Ammon's horn (tissue), 1 donor: ENCODE measurements at regions not wholly inside any gene's neighbourhood (a gene's known extent, or its start where the extent isn't known, plus 50 kb on each side); places are given as distances from the start of the nearest gene placed in this dataset.
"Not testable (repeated sequence)": the region's sequence is repeated elsewhere in the genome, so short reads cannot be mapped to it uniquely, and the experiment has no call there.

Experiments
- DNase-seq: peaks from one replicate; pipeline ENCODE4 v3.0.0-alpha.2; 2016; ENCODE audit warnings: low spot score

DNA sequence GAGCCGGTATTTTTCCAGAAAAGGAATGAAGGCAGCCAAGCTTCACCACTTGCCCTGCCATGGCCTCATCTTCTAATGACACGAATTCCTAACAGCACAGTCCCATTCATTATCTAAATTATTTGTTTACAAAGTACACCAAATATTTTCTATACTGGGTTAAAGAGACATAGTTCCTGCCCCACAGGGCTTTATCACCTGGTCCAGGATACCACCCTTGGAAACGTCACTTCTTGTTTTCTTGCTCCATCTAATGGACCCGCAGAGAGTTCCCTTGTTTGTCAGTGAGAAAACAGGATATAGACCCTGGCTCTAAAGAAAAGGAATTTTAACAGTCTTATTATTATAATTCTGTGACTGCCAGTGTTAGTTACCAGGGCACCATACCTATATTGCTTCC lies 1165.4 kb downstream of the GATA3 start:
- DNase-seq: no peak

- DNase-seq: peak; percentile 14
These were observed 1168.4 kb downstream of the GATA3 start for GRCh38 chr10:9222917-9223316.

DNA sequence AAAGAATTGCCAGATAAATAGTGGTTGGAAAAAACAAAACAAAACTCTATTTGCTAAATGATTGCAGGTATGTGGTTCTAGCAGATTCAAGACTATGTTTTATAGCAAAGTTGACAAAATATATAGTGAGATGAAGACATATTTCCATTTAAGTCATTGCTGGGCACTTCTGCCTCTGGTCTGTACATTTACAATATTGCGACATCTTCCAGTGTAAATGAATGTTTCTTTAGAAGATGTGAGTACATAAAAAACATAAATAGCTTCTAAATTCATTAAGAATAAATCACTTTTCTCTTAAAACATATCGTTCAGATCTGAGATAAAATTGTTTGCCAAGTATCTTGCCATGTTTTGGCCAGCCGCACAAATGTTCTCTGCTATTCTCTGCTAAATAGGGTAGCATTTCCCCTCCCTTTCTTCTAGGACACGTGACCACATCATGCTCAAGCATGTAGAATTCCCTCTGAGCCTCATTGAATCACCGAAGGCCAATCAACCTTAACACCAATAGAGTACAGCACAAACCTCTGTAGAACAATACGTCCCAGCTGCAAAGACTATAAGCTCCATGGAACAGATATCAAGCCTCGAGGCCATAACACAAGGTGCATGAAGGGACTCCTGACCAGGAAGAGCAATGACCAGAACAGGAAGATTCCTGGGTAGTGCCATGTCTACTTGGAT lies 1173.3 kb downstream of the GATA3 start:
- no peak for DNase-seq

- no peak for DNase-seq
These were observed 1174.3 kb downstream of the GATA3 start for GRCh38 chr10:9228771-9229170.

GRCh38 chr10:9229702-9230244 lies 1175.3 kb downstream of the GATA3 start:
- DNase-seq: no peak

DNA sequence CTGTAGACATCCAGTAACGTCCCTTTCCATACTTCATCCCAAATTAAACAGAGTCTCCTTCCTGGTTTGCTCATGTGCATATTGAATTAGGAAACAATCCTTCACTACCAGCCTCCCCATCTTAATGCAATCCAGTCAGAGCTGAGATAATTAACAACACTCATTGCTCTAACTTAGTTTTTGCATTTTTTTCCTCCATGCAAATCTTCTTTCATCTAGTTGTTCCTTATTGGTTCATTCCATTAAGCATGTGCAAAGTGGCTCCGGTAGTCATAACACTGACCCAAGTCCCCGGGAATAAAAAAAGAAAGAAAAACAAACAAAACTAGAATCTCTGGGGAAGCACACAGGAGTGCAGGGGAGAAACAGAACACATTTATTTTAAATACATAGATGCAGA lies 1176.1 kb downstream of the GATA3 start:
- DNase-seq: no peak

- DNase-seq: no peak
These were observed 1179.7 kb downstream of the GATA3 start for GRCh38 chr10:9234191-9234590.

- no peak for DNase-seq
These were observed 1183.6 kb downstream of the GATA3 start for GRCh38 chr10:9238041-9238440.

DNA sequence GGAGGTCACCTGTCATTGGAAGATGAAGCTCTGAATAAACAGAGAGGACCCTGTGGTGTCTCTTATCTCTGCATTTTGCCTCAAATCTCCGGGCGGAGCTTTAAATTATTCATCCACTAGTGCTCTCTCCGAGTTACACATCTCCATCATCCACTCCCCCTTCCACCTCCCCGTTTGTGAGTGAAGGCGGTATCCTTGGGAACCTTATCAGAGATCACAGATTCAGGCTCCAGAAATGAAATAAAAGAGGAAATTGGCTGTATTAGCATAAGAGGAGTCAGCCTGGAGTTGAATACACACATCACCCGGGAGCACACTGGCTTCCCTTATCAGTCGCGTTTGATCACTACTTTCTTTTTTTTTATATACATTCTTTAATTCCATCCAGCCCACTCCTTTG lies 1184.8 kb downstream of the GATA3 start:
- no peak for DNase-seq

GRCh38 chr10:9243941-9244411 lies 1189.5 kb downstream of the GATA3 start:
- DNase-seq: peak; percentile 37

DNA sequence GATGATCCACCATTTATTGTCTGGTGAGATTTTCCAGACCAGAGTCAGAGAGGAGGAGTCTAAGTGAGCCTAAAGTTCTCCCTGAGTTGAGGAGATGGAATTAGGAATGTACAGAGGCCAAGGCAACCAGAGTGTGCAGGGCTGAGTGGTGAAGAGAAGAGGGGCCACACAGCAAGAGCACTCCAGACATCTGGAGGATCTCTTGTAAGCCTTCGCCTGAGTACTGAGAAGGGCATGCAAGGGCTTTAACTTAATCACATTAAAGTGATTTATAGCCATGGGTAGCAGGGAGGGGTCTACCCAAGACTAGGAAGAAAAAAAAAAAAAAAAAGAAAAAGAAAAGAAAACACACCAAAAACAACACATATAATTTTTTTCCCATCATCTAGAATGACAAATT lies 1190.4 kb downstream of the GATA3 start:
- no peak for DNase-seq

GRCh38 chr10:9253121-9253520 lies 1198.6 kb downstream of the GATA3 start:
- no peak for DNase-seq

GRCh38 chr10:9254353-9254752 lies 1199.9 kb downstream of the GATA3 start:
- DNase-seq: no peak

- DNase-seq: no peak
These were observed 1206.2 kb downstream of the GATA3 start for GRCh38 chr10:9260690-9261089.

- no peak for DNase-seq
These were observed 1208.3 kb downstream of the GATA3 start for GRCh38 chr10:9262770-9263169.

GRCh38 chr10:9268176-9268575 lies 1213.7 kb downstream of the GATA3 start:
- DNase-seq: no peak

DNA sequence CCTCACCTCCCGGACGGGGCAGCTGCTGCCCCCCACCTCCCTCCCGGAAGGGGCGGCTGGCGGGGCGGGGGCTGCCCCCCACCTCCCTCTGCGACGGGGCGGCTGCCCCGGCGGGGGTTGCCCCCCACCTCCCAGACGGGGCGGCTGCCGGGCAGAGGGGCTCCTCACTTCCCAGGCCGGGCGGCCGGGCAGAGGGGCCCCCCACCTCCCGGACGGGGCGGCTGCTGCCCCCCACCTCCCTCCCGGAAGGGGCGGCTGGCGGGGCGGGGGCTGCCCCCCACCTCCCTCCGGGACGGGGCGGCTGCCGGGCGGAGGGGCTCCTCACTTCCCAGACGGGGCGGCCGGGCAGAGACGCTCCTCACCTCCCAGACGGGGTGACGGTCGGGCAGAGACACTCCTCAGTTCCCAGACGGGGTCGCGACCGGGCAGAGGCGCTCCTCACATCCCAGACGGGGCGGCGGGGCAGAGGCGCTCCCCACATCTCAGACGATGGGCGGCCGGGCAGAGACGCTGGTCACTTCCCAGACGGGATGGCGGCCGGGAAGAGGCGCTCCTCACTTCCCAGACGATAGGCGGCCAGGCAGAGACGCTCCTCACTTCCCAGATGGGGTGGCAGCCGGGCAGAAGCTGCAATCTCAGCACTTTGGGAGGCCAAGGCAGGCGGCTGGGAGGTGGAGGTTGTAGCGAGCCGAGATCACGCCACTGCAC lies 1218.8 kb downstream of the GATA3 start:
- DNase-seq: not testable (repeated sequence)

- no peak for DNase-seq
These were observed 1219.8 kb downstream of the GATA3 start for GRCh38 chr10:9274206-9274755.

GRCh38 chr10:9275861-9276260 lies 1221.4 kb downstream of the GATA3 start:
- no peak for DNase-seq

- no peak for DNase-seq
These were observed 1231.2 kb downstream of the GATA3 start for GRCh38 chr10:9285690-9286089.

- no peak for DNase-seq
These were observed 1235.3 kb downstream of the GATA3 start for GRCh38 chr10:9289811-9290210.

- DNase-seq: no peak
These were observed 1236.6 kb downstream of the GATA3 start for GRCh38 chr10:9291081-9291480.

GRCh38 chr10:9294132-9294663 lies 1239.7 kb downstream of the GATA3 start:
- DNase-seq: no peak
